Stimulated activated effector memory CD8-positive, alpha-beta T cell treated with anti-CD3 and anti-CD28 coated beads, Interleukin-12 subunit alpha, Interleukin-12 subunit beta, amount 100 ng/mL, for 72 hours (primary cell): ENCODE measurements at regions not wholly inside any gene's neighbourhood (a gene's known extent, or its start where the extent isn't known, plus 50 kb on each side); places are given as distances from the start of the nearest gene placed in this dataset.
A peak's percentile ranks its signal among the peaks of the same experiment; 100 is the strongest.

Experiments
- ATAC-seq: fragments of 150-1000 bp; cut with Tn5 transposase; 2 replicates; pipeline ENCODE4 v1.10.0; 2021
- DNase-seq, 2 donors: peaks; one replicate each; pipeline ENCODE4 v3.0.0; 2021 to 2022; ENCODE audit warnings: low spot score in 2 of 2
- H3K27ac Mint-ChIP-seq: one replicate; pipeline ENCODE4 v1.8.0; 2022; ENCODE audit warnings: mild to moderate bottlenecking, mixed read lengths
- H3K36me3 Mint-ChIP-seq: one replicate; pipeline ENCODE4 v1.8.0; 2022; ENCODE audit warnings: mild to moderate bottlenecking, mixed read lengths
- H3K4me1 Mint-ChIP-seq: one replicate; pipeline ENCODE4 v1.8.0; 2022; ENCODE audit warnings: mixed read lengths
- H3K4me3 Mint-ChIP-seq: one replicate; pipeline ENCODE4 v1.8.0; 2022; ENCODE audit warnings: mild to moderate bottlenecking, mixed read lengths
- H3K9me3 Mint-ChIP-seq: one replicate; pipeline ENCODE4 v1.8.0; 2022; ENCODE audit warnings: mixed read lengths

DNA sequence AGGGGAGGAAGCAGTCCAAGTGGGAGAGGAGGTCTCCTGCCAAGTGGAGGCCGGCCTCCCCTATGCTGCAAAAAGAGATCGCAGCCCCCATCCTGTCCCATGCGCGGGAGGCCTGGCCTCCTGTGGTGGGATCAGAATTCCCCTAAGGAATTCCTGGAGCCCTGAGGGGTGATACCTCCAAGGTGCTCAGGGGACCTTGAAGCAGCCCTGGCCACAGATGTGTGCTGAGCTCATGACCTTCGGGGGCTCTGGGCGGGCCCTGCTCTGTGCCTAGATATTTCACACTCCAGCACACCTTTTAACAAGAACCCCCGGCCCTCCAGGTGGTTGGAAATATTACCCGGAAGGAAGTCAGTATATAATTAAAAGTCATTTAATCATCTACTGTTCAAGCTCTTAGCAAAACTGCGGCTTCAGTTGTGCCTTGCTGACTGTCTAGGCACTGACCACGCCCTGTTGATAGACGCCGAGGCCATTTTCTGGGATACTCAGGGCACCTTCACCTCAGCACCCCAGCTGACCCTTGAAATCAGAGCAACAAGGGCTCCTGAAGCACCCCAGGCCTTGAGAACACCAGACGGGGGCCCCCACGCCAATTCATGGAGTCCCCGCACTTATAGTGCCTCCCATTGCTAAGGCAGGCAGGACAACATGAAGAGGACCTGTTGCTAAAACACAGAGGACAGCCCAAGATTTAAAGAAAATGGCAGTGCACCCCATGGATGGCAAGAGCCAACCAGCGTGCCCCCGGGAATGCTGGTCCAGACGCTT lies 119.1 kb downstream of the NDUFA10 start:
- peaks cover 1% of the 10 kb centered on the region for H3K4me1 Mint-ChIP-seq
- no peaks in the 10 kb centered on the region for H3K36me3 Mint-ChIP-seq
- no peaks in the 10 kb centered on the region for H3K9me3 Mint-ChIP-seq
- ATAC-seq (no peak), DNase-seq (no peak)
- no peak overlapping the region for H3K4me3 Mint-ChIP-seq
- no peak overlapping the region for H3K27ac Mint-ChIP-seq

DNA sequence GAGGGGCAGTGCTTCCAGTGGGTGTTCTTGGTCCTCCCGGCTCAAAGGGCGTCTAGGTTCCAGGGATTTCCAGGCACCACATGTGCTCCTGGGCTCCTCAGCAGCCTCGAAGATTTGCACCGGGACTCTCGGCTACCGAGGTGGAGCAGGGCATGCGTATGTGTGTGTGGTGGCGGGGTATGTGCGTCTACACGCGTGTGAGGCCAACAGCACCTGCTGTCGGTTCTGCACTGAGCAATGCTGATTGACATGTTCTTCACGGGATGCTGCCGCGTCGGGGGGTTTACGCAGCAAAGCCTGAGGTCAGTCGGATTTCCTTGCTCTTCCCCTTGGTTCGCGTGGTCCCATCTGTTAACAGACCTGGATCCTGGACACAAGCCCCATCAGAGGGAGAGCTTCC lies 119.8 kb downstream of the NDUFA10 start:
- H3K36me3 Mint-ChIP-seq: no peaks in the 10 kb centered on the region
- no peak overlapping the region for H3K27ac Mint-ChIP-seq
- no peaks in the 10 kb centered on the region for H3K9me3 Mint-ChIP-seq
- no peak for DNase-seq
- H3K4me1 Mint-ChIP-seq: no peaks in the 10 kb centered on the region
- no peak overlapping the region for H3K4me3 Mint-ChIP-seq
- ATAC-seq: no peak

DNA sequence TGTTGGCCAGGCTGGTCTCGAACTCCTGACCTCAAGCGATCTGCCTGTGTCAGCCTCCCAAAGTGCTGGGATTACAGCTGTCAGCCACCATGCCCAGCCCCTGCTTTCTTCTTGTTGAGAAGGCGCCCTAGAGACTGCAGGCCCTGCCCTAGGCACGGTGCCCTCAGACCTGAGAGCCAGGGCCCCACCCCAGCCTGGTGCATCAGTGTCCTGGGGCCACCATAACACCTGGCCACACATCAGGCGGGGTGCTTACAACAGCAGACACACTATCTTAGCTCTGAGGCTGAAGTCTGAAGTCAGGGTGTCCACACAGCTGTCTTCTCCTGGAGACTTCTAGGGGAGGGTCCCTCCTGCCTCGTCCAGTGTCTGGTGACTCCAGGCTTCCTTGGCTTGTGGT lies 120.6 kb downstream of the NDUFA10 start:
- Mint-ChIP-seq H3K27ac (no peak overlapping the region), H3K9me3 (no peaks in the 10 kb centered on the region), H3K36me3 (no peaks in the 10 kb centered on the region), H3K4me3 (no peak overlapping the region), H3K4me1 (no peaks in the 10 kb centered on the region)
- ATAC-seq (no peak), DNase-seq (no peak)

DNA sequence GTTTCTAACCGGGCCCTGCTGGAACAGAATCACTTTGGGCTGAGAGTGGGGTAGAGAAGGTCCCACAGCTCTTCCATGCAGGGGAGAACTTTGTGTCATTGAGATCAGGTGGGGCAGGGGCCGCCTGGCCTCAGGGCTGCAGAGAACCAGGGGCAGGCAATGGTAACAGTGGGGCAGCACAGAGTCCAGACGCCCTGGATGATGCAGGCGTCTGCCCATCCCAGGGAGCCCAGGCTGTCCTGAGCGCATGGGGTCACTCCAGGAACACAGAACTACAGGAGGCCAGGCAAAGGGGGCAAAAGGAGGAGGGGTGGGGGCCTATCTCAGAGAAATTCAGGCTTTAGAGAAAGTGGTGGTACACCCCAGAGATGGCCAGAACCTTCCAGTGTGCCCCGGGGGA lies 121.3 kb downstream of the NDUFA10 start:
- Mint-ChIP-seq H3K4me3 (no peak overlapping the region), H3K4me1 (no peaks in the 10 kb centered on the region), H3K36me3 (no peaks in the 10 kb centered on the region), H3K27ac (no peak overlapping the region), H3K9me3 (no peaks in the 10 kb centered on the region)
- ATAC-seq (no peak), DNase-seq (no peak)

DNA sequence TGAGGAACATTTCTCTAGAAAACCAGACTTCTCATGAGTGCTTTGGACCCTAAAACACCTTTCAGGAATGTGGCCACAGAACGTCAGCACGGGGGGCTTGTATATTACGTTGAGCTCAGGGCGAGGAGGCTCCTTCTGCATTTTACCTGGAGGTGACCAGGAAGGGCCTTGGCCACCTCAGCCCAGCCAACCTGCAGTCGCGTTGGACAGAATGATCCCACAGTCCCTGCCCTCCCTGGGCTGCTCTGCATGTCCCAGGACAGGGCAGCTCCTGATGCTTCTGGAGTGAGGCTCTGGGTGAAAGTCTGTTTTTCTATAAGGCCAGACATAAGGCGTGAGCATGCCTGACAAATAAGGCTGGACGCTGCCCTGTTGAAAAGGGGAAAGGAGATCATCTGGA lies 121.9 kb downstream of the NDUFA10 start:
- DNase-seq (no peak), ATAC-seq (no peak)
- Mint-ChIP-seq H3K36me3 (no peaks in the 10 kb centered on the region), H3K9me3 (no peaks in the 10 kb centered on the region), H3K4me1 (no peaks in the 10 kb centered on the region), H3K27ac (no peak overlapping the region), H3K4me3 (no peak overlapping the region)

DNA sequence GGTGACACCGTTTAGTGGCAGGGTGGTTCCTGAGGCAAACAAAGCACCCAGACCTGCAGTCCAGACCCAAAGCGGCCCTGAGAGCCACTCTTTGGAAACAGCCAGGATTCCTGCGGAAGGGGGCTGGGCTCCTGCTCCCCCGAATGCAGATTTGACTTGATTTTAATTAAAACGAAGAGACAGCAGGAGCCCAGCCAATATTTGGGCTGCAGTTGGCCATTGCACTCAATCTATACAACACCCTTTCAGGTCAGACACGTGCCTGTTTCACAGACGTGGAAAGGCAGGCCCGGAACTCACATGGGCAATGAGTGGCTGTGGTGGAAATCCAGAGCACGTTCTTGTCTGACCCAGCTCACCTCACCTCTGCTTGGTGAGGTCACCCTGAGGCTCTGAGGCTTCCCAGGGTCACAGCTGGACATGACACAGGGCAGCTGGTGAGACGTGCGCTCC lies 122.4 kb downstream of the NDUFA10 start:
- no peak for DNase-seq
- no peak for ATAC-seq
- Mint-ChIP-seq H3K9me3 (no peaks in the 10 kb centered on the region), H3K36me3 (no peaks in the 10 kb centered on the region), H3K4me1 (no peaks in the 10 kb centered on the region), H3K27ac (no peak overlapping the region), H3K4me3 (no peak overlapping the region)

DNA sequence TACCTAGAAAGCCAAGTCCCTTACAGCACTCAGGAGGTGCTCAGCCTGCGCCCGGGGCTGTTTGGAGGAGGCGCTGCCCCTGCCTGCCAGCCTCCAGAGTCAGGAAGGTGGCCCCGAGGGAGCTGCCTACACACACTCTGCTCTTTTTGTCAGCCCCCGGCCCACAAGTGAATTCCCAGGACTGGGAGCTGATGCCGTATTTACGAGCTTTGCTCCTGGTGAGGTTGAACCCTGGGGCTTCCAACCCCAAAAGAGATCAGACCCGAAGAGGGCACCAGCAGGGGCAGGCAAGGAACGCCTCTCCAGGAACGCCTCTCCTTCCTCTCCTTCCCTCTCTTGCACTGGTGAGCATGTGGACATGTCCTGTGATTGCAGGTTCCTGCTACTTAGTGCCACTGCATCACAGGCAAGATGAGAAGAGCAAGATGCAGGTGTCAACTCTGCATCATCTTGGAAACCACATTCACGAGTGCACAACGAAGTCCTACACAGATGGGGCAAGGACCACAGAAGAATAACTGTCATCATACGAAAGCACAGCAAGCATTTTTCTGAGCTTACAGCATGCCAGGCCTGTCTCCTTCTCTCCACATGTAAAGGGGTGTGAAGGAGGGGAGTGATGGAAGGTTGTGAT lies 126.7 kb downstream of the NDUFA10 start:
- Mint-ChIP-seq H3K9me3 (no peaks in the 10 kb centered on the region), H3K4me1 (peaks cover 6% of the 10 kb centered on the region), H3K4me3 (no peak overlapping the region), H3K27ac (no peak overlapping the region), H3K36me3 (no peaks in the 10 kb centered on the region)
- no peak for DNase-seq
- ATAC-seq: no peak

DNA sequence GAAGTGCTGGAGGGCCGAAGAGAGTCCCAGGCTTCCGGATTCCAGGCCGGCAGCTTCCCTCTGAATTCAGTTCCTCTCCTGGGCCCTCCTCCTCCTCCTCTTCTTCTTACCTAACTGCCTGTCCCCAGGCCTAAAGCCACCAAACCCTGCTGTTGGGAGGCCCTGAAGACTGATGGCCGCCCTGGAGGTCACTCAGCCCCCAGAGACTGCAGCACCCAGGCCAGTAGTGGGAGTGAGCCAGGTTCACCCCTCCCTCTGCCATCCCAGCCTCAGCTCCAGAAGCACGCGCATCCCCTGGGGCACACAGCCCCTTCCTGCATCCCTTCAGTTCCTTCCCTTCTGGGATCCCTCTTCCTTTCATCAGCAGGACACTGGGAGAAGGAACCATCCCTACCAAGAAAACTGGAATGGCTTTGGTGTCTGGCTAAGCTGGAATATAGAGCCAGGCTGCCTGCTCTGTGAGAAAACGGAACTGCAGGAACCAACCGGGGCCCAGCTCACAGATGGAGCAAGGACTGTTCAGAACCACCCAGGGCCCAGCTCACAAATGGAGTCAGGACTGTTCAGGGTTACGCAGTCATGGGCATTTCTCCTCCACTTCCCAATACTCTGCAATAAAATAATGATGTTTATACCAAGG lies 127.4 kb downstream of the NDUFA10 start:
- no peak overlapping the region for H3K4me3 Mint-ChIP-seq
- H3K9me3 Mint-ChIP-seq: no peaks in the 10 kb centered on the region
- H3K4me1 Mint-ChIP-seq: peaks cover 6% of the 10 kb centered on the region
- no peaks in the 10 kb centered on the region for H3K36me3 Mint-ChIP-seq
- no peak overlapping the region for H3K27ac Mint-ChIP-seq
- ATAC-seq (no peak), DNase-seq (no peak)

DNA sequence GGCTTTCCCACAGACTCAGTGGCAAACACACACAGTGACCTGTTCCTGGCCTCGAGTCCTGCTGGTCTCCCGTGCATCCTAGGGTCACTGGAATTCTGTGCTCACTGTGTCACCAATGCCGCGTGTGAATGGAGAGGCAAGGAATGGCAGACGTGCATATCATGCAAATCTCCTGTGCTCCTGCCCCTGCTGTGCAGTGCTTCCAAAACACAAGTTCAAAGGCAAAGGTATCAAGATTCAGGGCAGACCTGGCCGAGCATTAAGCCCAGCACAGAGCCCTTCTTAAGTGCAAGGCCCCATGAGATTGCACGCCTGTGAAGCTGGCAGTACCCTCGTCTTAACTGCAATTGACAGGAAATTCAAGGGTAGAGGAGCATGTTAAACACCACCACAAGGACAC lies 129.1 kb downstream of the NDUFA10 start:
- Mint-ChIP-seq H3K9me3 (no peaks in the 10 kb centered on the region), H3K4me1 (peaks cover 6% of the 10 kb centered on the region), H3K4me3 (no peak overlapping the region), H3K27ac (no peak overlapping the region), H3K36me3 (no peaks in the 10 kb centered on the region)
- ATAC-seq: no peak
- no peak for DNase-seq

DNA sequence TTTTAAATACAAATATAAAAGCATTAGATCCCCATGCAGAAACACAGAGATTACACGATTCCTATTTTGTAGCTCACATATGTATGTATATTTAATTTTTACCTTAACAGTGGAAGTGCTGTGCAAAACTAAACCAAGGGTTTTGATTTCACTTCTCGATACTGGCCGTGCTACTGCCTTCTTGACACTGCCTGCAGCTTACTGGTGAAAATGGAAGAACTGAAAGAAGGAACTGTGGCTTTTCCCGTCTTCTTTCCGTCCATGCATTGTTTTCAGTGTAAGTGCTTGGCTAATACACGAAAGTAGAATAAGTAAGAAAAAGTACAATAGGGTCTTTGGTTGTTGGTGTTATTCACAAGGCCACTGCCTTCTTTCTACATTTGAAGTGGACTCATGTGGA lies 129.5 kb downstream of the NDUFA10 start:
- no peak for DNase-seq
- ATAC-seq: no peak
- no peak overlapping the region for H3K27ac Mint-ChIP-seq
- peaks cover 6% of the 10 kb centered on the region for H3K4me1 Mint-ChIP-seq
- no peak overlapping the region for H3K4me3 Mint-ChIP-seq
- no peaks in the 10 kb centered on the region for H3K9me3 Mint-ChIP-seq
- H3K36me3 Mint-ChIP-seq: no peaks in the 10 kb centered on the region

DNA sequence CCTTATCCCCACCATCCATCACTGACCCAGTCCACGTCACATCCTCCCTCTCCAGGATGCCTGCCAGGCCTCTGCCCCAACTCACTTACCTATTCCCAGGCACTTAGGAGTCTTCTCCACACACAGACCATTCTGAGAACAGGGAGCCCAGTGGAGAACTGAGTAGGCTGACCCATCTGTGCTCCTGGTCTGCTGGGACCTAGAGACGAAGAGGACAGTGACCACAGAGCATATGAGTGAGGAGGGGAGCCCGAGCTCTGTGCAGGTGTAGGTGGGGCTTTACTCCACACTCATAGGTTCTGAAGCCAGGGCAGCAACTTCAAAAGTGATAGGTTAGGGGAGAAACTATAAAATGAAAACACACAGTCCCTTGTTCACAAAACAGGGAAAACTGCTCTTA lies 130.0 kb downstream of the NDUFA10 start:
- Mint-ChIP-seq H3K9me3 (no peaks in the 10 kb centered on the region), H3K27ac (no peak overlapping the region), H3K4me1 (peaks cover 6% of the 10 kb centered on the region), H3K4me3 (no peak overlapping the region), H3K36me3 (no peaks in the 10 kb centered on the region)
- ATAC-seq (no peak), DNase-seq (no peak)

DNA sequence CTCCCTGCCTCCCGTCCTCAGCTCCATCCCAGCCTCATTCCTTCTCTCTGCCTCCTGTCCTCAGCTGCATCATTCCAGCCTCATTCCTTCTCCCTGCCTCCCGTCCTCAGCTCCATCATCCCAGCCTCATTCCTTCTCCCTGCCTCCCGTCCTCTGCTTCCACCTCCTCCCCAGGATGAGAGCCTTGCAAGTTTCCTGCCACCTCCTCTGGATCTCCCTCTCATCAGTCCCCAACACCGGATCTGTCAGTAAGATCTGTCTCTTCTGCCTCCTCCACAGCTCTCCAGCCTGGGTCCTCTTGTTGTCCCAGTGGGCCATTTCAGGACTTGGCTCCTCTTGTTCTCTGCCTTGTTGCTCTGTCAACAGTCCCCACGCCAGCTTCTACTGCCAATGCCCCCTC lies 130.9 kb downstream of the NDUFA10 start:
- no peak overlapping the region for H3K27ac Mint-ChIP-seq
- H3K4me1 Mint-ChIP-seq: peaks cover 6% of the 10 kb centered on the region
- no peaks in the 10 kb centered on the region for H3K9me3 Mint-ChIP-seq
- no peak overlapping the region for H3K4me3 Mint-ChIP-seq
- H3K36me3 Mint-ChIP-seq: no peaks in the 10 kb centered on the region
- DNase-seq (no peak), ATAC-seq (no peak)

DNA sequence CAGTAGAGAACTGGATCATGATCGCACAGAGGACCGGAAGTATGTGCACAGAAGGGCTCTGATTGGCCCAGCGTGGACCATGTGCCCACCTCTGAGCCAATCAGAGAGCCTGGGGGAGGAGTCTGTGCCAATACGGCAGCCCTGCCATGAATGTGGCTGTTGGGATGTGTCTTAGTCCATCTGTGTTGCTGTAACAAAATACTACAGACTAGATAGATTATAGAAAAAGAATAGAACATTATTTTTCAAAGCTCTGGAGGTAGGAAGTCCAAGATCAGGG lies 132.0 kb downstream of the NDUFA10 start:
- H3K9me3 Mint-ChIP-seq: no peaks in the 10 kb centered on the region
- DNase-seq (no peak), ATAC-seq (peak; percentile 56)
- no peak overlapping the region for H3K4me3 Mint-ChIP-seq
- H3K36me3 Mint-ChIP-seq: no peaks in the 10 kb centered on the region
- peaks cover 6% of the 10 kb centered on the region for H3K4me1 Mint-ChIP-seq
- no peak overlapping the region for H3K27ac Mint-ChIP-seq

DNA sequence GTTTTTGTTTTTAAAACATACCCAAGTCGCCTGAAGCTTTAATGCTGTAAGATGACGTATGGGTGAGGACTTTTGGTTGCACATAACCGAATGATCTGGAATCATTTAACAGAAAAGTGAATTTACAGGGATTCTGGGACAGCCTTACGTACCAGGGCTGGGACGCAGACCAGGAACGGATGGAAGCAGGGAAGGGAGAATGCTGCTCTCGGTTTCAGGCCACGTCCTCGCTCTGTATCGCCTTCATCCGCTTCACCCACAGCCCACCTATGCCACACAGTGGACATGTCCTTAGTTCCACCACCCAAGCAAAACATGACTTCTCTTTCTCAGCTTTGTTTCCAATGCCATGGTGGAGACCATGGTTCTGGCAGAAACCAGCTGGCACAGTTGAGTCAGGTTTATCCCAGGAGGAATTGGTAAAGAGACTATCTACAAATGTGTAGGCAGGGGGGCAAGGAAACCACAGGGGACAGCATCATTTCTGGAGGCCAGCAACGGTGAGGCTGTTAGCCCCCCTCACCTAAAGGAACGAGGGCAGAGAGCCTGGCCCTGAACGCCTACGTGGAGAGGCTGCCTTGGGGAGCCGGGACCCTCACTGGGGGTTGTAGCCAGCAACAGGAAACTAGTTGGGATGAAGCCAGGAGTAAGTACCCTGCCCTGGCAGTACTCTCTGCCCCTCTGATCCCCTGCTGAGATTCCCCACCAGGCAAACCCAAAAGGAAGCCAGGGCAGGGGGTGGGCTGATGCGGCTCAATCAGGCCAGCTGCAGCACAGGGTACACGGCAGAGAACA lies 132.5 kb downstream of the NDUFA10 start:
- Mint-ChIP-seq H3K36me3 (no peaks in the 10 kb centered on the region), H3K4me1 (peaks cover 6% of the 10 kb centered on the region), H3K9me3 (no peaks in the 10 kb centered on the region), H3K4me3 (no peak overlapping the region), H3K27ac (no peak overlapping the region)
- DNase-seq (no peak), ATAC-seq (no peak)

DNA sequence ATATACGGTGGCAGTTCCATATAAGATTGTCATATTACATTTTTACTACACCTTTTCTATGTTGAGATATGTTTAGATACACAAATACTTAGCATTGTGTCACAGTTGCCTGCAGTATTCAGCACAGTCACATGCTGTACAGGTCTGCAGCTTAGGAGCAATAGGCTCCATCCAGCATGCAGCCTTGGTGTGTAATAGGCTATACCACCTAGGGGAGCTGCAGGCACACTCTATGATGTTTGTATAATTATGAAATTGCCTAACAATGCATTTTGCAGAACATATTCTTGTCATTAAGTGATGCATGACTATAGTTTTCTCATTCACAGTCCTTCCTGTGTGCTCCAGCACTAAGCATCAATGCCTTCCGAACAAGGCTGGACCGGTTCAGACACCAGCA lies 133.4 kb downstream of the NDUFA10 start:
- Mint-ChIP-seq H3K9me3 (no peaks in the 10 kb centered on the region), H3K36me3 (no peaks in the 10 kb centered on the region), H3K4me1 (peaks cover 6% of the 10 kb centered on the region), H3K4me3 (no peak overlapping the region), H3K27ac (no peak overlapping the region)
- ATAC-seq (no peak), DNase-seq (no peak)
